DMS 273 (cell line): ENCODE measurements at regions not wholly inside any gene's neighbourhood (a gene's known extent, or its start where the extent isn't known, plus 50 kb on each side); places are given as distances from the start of the nearest gene placed in this dataset.
A peak's percentile ranks its signal among the peaks of the same experiment; 100 is the strongest.

Experiments used
- DNase-seq: peaks from one replicate; lab custom pipeline; 2025; ENCODE audit not compliant: unreplicated experiment; lab: John Stamatoyannopoulos, UW

- DNase-seq = no peak
These were observed 160.2 kb downstream of the SERPINI1 start for GRCh38 chr3:167895684-167896083.

DNA sequence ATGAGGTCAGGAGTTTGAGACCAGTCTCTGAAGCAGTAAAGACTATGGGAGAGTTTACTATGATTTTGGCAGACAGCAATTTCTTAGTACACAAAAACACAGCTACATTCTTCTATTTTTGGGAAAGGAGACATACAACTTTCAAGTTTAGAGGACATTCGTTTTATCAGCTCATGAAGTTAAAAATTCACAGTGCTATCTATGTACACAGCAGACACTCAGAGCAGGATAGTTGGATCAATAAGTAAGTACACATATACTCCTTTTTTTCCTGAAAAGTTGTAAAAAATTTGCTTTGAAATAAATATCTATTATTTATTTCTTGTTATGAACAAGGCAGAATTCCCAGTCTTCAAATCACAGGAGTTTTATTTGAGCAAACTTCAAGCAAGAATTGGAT, 159.7 kb downstream of the SERPINI1 start:
- no peak for DNase-seq

DNA sequence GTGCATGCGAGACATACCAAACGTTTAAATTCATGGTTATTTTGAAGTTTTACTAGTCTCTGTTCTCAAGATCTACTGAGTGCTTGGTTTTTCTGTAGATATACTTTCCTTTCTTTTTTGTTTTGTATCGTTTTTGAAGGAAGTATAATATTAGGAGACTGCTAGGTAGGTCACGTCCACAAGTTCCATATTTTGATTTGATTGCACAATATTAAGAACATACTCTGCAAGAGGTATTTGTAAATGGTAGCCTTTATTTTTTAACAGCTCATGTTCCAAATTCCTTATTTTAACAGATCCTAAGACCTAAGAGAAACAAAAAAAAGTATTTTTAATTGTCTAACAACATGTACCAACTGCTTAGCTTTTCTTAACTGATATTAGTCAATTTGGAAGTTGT, 156.7 kb downstream of the SERPINI1 start:
- DNase-seq = no peak

GRCh38 chr3:167887096-167887495, 151.6 kb downstream of the SERPINI1 start:
- no peak for DNase-seq

DNA sequence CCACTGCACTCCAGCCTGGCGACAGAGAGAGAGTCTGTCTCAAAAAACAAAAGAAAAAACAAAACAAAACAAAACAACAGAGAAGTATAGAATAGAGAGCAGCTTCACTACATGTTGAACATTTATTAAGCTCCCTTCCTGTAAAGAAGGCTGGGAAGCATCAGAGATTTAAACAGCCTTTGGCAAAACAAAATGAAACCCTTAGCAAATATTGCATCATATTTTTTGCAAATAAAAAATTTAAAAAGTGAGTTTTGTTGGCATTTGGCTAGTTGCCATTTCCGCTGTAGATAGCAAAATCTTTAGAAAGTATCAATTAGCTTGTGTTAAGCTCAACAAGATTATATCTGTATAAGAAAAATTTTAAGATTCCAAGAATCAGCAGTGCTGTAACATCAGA, 151.2 kb downstream of the SERPINI1 start:
- DNase-seq = no peak

- no peak for DNase-seq
These were observed 149.8 kb downstream of the SERPINI1 start for GRCh38 chr3:167885277-167885676.

GRCh38 chr3:167884481-167884880, 149.0 kb downstream of the SERPINI1 start:
- no peak for DNase-seq

- DNase-seq = no peak
These were observed 147.9 kb downstream of the SERPINI1 start for GRCh38 chr3:167883452-167883851.

GRCh38 chr3:167882057-167882667, 146.6 kb downstream of the SERPINI1 start:
- peak; percentile 83 for DNase-seq

DNA sequence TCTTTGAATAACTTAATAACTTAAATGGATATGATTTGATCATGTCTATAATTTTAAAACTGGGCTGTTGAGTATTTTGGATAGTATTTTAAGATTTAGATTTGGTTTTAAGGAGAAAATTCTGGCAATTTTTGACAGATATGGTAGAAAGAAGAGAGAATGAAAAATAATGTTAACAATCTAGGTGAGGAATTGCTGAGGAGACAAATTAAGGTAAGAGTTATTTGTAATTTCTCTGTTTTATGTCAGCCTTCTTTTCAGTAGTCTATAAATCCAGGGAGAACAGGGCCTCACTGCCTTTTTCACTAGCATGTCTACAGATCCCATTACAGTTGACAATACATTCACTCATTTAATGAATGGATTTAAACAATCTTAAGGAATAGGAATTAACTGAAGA, 144.7 kb downstream of the SERPINI1 start:
- no peak for DNase-seq

DNA sequence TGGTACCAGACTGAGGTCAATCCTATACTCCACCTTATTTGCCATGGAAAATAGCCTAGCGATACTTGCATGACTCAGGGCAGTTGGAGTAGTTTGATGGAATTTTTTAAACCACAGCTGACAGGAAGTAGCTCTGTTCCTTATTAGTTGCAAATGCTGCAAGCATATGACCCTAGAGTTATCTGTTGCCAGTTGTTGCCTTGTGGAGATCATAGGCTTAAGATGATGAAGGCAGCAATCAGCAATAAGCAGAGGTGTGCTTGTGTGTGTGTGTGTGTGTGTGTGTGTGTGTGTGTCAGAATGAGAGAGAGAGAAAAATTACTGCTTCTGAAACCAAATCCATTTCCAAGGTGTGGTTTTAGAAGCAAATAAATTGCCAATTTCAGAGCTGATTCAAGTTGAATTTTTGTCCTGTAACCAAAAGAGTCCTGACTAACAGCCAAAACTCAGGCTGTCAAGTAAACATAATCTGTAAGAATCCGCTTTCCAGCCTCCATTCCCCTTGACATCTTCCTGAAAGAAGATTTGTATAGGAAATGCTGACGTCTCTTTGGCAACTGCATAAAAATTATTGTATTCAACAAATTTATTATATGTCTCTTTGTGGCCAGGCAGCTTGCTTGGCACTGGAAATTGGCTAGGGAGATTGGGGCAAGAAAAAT, 141.2 kb downstream of the SERPINI1 start:
- DNase-seq = no peak
